ENCODE measurements at regions not wholly inside any gene's neighbourhood (a gene's known extent, or its start where the extent isn't known, plus 50 kb on each side); places are given as distances from the start of the nearest gene placed in this dataset.

GRCh38 chr1:193569096-193569982, 382.9 kb upstream of the B3GALT2 start:
- H3K27ac ChIP-seq: no peak overlapping the region
- DNase-seq (ENCODE audit: low spot score): no peak
- no peak for TF ChIP-seq CTCF (IDR thresholded peaks at IDR 0.05)
- no peak overlapping the region for H3K4me3 ChIP-seq

- no peak for DNase-seq (ENCODE audit: low spot score)
- Histone ChIP-seq H3K27ac (no peak overlapping the region), H3K4me3 (no peak overlapping the region)
- no peak for TF ChIP-seq CTCF (IDR thresholded peaks at IDR 0.05)
Measured at GRCh38 chr1:193568512-193568911, 382.1 kb upstream of the B3GALT2 start.

DNA sequence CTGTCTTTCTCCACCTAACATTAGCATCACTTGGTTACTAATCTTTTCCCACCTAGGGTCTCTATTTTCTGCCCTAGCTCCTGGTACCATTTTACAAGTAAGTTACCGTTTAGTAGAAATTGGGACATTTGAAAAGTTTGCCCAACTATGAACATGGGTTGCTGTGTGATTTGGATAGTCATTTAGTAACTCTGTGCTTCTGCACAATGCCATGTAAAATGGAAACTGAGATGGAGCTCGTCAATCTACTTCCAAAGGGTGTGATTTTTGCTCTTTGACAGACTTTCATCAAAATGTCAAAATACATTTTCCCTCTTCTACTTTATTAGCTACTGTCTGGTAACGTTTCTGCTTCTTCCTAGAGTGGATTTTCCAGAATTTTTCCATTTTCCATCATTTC, 381.5 kb upstream of the B3GALT2 start:
- no peak for DNase-seq (ENCODE audit: low spot score)
- no peak for TF ChIP-seq CTCF (IDR thresholded peaks at IDR 0.05)
- Histone ChIP-seq H3K27ac (no peak overlapping the region), H3K4me3 (no peak overlapping the region)

DNA sequence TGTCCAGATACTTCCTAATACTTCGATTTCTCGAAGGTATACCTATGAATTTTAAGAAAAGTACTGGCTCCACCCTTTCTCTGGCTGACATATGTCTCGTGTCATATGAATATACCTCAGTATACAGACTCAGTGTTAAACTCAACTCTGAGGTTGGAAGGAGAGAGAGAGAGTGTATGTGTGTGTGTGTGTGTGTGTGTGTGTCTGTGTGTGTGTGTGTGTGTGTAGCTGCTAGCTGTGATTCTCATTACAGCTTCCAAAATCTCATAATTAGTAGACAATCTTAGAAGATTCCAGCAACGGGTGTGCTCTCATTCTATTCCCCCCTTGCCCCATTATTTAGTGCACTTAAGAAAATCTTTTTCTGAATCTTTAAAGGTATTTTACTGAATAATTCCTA, 380.3 kb upstream of the B3GALT2 start:
- Histone ChIP-seq H3K4me3 (no peak overlapping the region), H3K27ac (no peak overlapping the region)
- no peak for TF ChIP-seq CTCF (IDR thresholded peaks at IDR 0.05)
- DNase-seq (ENCODE audit: low spot score): no peak

GRCh38 chr1:193565971-193566577, 379.7 kb upstream of the B3GALT2 start:
- no peak for TF ChIP-seq CTCF (IDR thresholded peaks at IDR 0.05)
- Histone ChIP-seq H3K27ac (no peak overlapping the region), H3K4me3 (no peak overlapping the region)
- no peak for DNase-seq (ENCODE audit: low spot score)

DNA sequence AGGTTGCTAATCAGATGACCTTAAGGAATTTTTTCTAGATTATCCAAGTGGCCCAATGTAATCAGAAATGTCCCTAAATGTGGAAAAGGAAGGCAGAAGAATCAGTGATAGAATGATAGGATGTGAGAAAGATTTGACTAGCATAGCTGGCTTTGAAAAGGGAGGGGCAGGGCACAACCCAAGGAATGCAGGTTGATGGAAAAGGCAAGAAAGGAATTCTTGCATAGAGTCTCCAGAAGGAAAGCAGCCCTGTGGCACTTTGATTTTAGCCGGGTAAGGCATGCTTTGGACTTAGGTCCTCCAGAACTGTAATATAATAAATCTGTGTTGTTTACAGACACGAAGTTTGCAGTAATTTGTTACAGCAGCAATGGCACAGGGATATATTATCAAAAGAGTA, 375.7 kb upstream of the B3GALT2 start:
- Histone ChIP-seq H3K4me3 (no peak overlapping the region), H3K27ac (no peak overlapping the region)
- TF ChIP-seq CTCF (IDR thresholded peaks at IDR 0.05): no peak
- no peak for DNase-seq (ENCODE audit: low spot score)
